Breast epithelium (tissue), 4 donors: ENCODE measurements at regions not wholly inside any gene's neighbourhood (a gene's known extent, or its start where the extent isn't known, plus 50 kb on each side); places are given as distances from the start of the nearest gene placed in this dataset.
"Not testable (repeated sequence)": the region's sequence is repeated elsewhere in the genome, so short reads cannot be mapped to it uniquely, and the experiment has no call there.

Experiments used
- DNase-seq, 2 donors: peaks; one replicate each; pipeline ENCODE4 v3.0.0-alpha.2; 2019; ENCODE audit warnings: low spot score in 2 of 2
- H3K27ac ChIP-seq, 2 donors: fragments of 200-600 bp; sonication (generic) in 1 of 2; one replicate each; pipeline ENCODE4 v1.5.1; 2016 to 2019; ENCODE audit warnings: mild to moderate bottlenecking in 1 of 2
- H3K27me3 ChIP-seq, 2 donors: fragments of 200-600 bp; sonication (generic) in 1 of 2; one replicate each; pipeline versions ENCODE4 v1.5.1 to v1.6.0; 2017 to 2019; ENCODE audit warnings: control low read depth in 1 of 2, mild to moderate bottlenecking in 1 of 2
- H3K36me3 ChIP-seq: fragments of 200-600 bp; one replicate; pipeline ENCODE4 v1.5.1; 2019
- H3K4me1 ChIP-seq, 2 donors: fragments of 200-600 bp; sonication (generic); one replicate each; pipeline ENCODE4 v1.5.1; 2016 to 2019; ENCODE audit warnings: control low read depth in 1 of 2
- H3K4me3 ChIP-seq, 3 donors: fragments of 200-600 bp; sonication (generic); 1 replicate in 2 of 3; 2 replicates in 1 of 3; pipeline ENCODE4 v1.5.1; 2016 to 2019; ENCODE audit warnings: mild to moderate bottlenecking in 3 of 3, moderate library complexity in 2 of 3
- H3K9me3 ChIP-seq, 2 donors: fragments of 200-600 bp; sonication (generic) in 1 of 2; one replicate each; pipeline ENCODE4 v1.5.1; 2016 to 2019; ENCODE audit warnings: control low read depth in 1 of 2
- CTCF ChIP-seq, 3 donors: fragments of 450-650 bp; IDR thresholded peaks; one replicate each; pipeline ENCODE4 v1.5.1; 2016 to 2017; ENCODE audit warnings: antibody characterized with exemption in 3 of 3, mild to moderate bottlenecking in 3 of 3, moderate library complexity in 3 of 3
- POLR2A ChIP-seq: fragments of 450-650 bp; IDR thresholded peaks from one replicate; pipeline ENCODE4 v1.6.1; 2016; ENCODE audit warnings: antibody characterized with exemption, mild to moderate bottlenecking, moderate library complexity
- POLR2AphosphoS5 ChIP-seq, 3 donors: sonication (generic); formaldehyde crosslinking; IDR thresholded peaks; one replicate each; pipeline ENCODE4 v1.6.1; 2017; ENCODE audit warnings: antibody characterized with exemption in 3 of 3
- intact Hi-C: fragments of 100-400 bp; cut with DNase I; formaldehyde crosslinking; loops from one replicate; pipeline ENCODE4 v1.15.1; 2023; ENCODE audit warnings: low total_unique reads

- Histone ChIP-seq H3K4me3 (no peak overlapping the region), H3K4me1 (no peaks in the 10 kb centered on the region), H3K36me3 (no peaks in the 10 kb centered on the region), H3K9me3 (no peaks in the 10 kb centered on the region), H3K27ac (no peak overlapping the region), H3K27me3 (peaks cover 0 to 24% of the 10 kb centered on the region in 2 donors)
- intact Hi-C loops, result no loop called here
- no peak for DNase-seq
- TF ChIP-seq POLR2A (no peak), CTCF (IDR thresholded peaks at IDR 0.05) (no peak), POLR2AphosphoS5 (IDR thresholded peaks at IDR 0.05) (no peak)
Measured at GRCh38 chrX:18075603-18076002, 145.1 kb downstream of the BEND2 start.

GRCh38 chrX:18068045-18068444 is 152.6 kb downstream of the BEND2 start:
- H3K4me1 ChIP-seq, DNase-seq, H3K9me3 ChIP-seq, H3K36me3 ChIP-seq, H3K4me3 ChIP-seq, H3K27ac ChIP-seq, intact Hi-C loops: not testable (repeated sequence)
- peaks cover 0 to 30% of the 10 kb centered on the region in 2 donors for H3K27me3 ChIP-seq

- H3K4me3 ChIP-seq, result no peak overlapping the region
- no peak for DNase-seq
- H3K27me3 ChIP-seq, result peaks cover 0 to 20% of the 10 kb centered on the region in 2 donors
- intact Hi-C loops, result no loop called here
- H3K27ac ChIP-seq, result no peak overlapping the region
- H3K36me3 ChIP-seq, result no peaks in the 10 kb centered on the region
- no peaks in the 10 kb centered on the region for H3K4me1 ChIP-seq
- H3K9me3 ChIP-seq, result no peaks in the 10 kb centered on the region
- no peak for TF ChIP-seq POLR2AphosphoS5 (IDR thresholded peaks at IDR 0.05)
- no peak for TF ChIP-seq POLR2A
- no peak for TF ChIP-seq CTCF (IDR thresholded peaks at IDR 0.05)
Measured at GRCh38 chrX:18065956-18066355, 154.7 kb downstream of the BEND2 start.

GRCh38 chrX:18051690-18052089 is 169.0 kb downstream of the BEND2 start:
- intact Hi-C loops, result no loop called here

GRCh38 chrX:18047491-18047890 is 173.2 kb downstream of the BEND2 start:
- intact Hi-C loops, result no loop called here
- H3K4me1 ChIP-seq, result no peaks in the 10 kb centered on the region
- H3K36me3 ChIP-seq, result no peaks in the 10 kb centered on the region
- no peak for TF ChIP-seq POLR2A
- TF ChIP-seq CTCF (IDR thresholded peaks at IDR 0.05), result no peak
- no peak for TF ChIP-seq POLR2AphosphoS5 (IDR thresholded peaks at IDR 0.05)
- no peak overlapping the region for H3K4me3 ChIP-seq
- peaks cover 0 to 21% of the 10 kb centered on the region in 2 donors for H3K27me3 ChIP-seq
- no peaks in the 10 kb centered on the region for H3K9me3 ChIP-seq
- no peak overlapping the region for H3K27ac ChIP-seq
- no peak for DNase-seq

More at GRCh38 chrX:18051690-18052089, 169.0 kb downstream of the BEND2 start:
- DNase-seq, result no peak
- no peak overlapping the region for H3K27ac ChIP-seq
- no peaks in the 10 kb centered on the region for H3K4me1 ChIP-seq
- no peak for TF ChIP-seq POLR2A
- TF ChIP-seq CTCF (IDR thresholded peaks at IDR 0.05), result no peak
- TF ChIP-seq POLR2AphosphoS5 (IDR thresholded peaks at IDR 0.05), result no peak
- no peak overlapping the region for H3K4me3 ChIP-seq
- no peaks in the 10 kb centered on the region for H3K36me3 ChIP-seq
- no peaks in the 10 kb centered on the region for H3K9me3 ChIP-seq
- H3K27me3 ChIP-seq, result peaks cover 0 to 20% of the 10 kb centered on the region in 2 donors

- H3K27me3 ChIP-seq, result peaks cover 0 to 33% of the 10 kb centered on the region in 2 donors
- no peaks in the 10 kb centered on the region for H3K36me3 ChIP-seq
- TF ChIP-seq POLR2AphosphoS5 (IDR thresholded peaks at IDR 0.05), result no peak
- TF ChIP-seq POLR2A, result no peak
- no peak for TF ChIP-seq CTCF (IDR thresholded peaks at IDR 0.05)
- no peaks in the 10 kb centered on the region for H3K4me1 ChIP-seq
- DNase-seq, result no peak
- H3K27ac ChIP-seq, result no peak overlapping the region
- H3K9me3 ChIP-seq, result no peaks in the 10 kb centered on the region
- H3K4me3 ChIP-seq, result no peak overlapping the region
- intact Hi-C loops, result no loop called here
Measured at GRCh38 chrX:18045436-18045835, 175.2 kb downstream of the BEND2 start.
